SIG-M5 treated with dmso at 0.1 percent for 504 hours (cell line): ENCODE measurements at regions not wholly inside any gene's neighbourhood (a gene's known extent, or its start where the extent isn't known, plus 50 kb on each side); places are given as distances from the start of the nearest gene placed in this dataset.

Experiments
- DNase-seq: peaks from one replicate; lab custom pipeline; 2025; ENCODE audit not compliant: unreplicated experiment; lab: John Stamatoyannopoulos, UW

- DNase-seq, result no peak
Measured at GRCh38 chr3:18051306-18051705, 308.9 kb upstream of the TBC1D5 start.

GRCh38 chr3:18049096-18049495, 306.7 kb upstream of the TBC1D5 start:
- DNase-seq, result no peak

- DNase-seq, result no peak
Measured at GRCh38 chr3:18047052-18047451, 304.6 kb upstream of the TBC1D5 start.

GRCh38 chr3:18046131-18046915, 303.9 kb upstream of the TBC1D5 start:
- DNase-seq, result peak; percentile 97

DNA sequence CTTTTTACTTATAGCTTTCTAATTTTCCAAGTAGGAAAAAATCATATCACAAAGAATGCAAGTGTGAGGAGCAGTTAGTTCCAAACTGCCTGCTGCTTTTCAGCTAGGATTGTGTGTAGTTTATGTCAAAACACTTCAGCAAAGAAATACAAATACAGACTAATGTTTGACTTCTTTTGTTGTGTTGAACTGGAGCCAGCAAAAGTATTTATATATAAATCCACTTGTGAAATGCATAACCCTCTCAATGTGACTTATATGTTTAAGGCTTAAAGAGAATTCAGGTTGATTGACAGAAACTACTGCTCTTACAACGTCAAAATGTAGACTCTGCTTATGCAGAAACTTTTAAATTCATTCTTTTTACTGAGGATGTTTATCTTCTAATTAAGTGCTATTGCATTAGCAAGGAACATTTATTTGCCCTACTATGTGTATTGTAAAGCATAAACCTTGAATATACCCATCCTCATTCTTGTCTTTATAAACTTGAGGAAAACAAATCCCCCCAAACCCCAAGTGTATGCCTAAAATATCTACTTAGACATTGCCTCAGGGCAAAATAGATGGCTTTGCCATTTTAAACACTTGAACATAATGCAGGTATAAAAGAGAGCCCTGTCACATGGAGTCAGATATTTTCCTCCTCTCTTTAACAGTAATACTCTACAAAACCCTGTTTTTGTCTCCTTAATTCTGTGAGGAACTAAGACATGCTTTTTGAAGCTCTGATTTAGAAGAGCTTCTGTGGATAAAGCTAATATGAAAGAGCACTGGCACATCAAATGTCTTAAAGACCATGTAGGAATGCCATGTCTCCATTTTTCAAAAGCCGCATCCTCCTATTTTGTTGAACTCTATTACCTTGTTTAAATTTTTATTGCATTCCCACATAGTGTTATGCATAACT, 302.8 kb upstream of the TBC1D5 start:
- DNase-seq, result no peak

DNA sequence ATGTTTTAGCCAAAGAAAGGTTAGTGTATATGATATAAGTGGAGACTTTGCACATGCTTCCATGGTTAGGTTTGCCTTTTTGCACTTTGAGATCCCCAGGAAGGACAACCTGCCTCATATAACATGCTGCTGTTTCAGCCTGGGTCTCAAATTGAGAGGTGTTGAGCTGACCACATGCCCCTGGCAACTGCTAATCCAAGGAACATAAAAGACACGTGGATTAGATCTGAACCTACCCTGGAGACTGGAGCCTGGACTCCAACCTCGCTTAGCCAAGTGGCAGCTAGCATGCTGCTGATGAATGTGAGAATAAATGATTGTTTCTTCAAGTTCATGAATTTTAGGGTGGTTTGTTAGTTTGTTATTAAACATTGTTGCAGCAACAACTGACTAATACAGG, 301.8 kb upstream of the TBC1D5 start:
- no peak for DNase-seq

GRCh38 chr3:18036450-18036815, 294.0 kb upstream of the TBC1D5 start:
- no peak for DNase-seq

- DNase-seq, result no peak
Measured at GRCh38 chr3:18035641-18036449, 293.4 kb upstream of the TBC1D5 start.

- no peak for DNase-seq
Measured at GRCh38 chr3:18033581-18034108, 291.2 kb upstream of the TBC1D5 start.

DNA sequence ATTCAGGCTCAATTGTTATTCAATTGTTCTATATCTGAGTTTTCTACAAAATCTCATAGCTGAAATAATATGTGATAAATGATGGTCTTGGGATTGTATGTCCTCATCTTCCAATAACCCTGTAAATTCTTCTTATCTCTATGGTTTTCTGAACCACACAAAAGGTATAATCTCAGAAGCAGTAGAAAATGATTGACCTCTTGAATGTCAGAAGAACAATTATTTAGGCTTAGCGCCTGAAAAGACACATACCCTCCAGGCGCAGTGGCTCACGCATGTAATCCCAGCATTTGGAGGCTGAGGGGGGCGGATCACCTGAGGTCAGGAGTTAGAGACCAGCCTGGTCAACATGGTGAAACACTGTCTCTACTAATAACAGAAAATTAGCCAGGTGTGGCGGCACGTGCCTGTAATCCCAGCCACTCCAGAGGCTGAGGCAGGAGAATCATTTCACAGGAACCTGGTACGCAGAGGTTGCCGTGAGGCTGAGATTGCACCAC, 288.0 kb upstream of the TBC1D5 start:
- DNase-seq, result no peak

DNA sequence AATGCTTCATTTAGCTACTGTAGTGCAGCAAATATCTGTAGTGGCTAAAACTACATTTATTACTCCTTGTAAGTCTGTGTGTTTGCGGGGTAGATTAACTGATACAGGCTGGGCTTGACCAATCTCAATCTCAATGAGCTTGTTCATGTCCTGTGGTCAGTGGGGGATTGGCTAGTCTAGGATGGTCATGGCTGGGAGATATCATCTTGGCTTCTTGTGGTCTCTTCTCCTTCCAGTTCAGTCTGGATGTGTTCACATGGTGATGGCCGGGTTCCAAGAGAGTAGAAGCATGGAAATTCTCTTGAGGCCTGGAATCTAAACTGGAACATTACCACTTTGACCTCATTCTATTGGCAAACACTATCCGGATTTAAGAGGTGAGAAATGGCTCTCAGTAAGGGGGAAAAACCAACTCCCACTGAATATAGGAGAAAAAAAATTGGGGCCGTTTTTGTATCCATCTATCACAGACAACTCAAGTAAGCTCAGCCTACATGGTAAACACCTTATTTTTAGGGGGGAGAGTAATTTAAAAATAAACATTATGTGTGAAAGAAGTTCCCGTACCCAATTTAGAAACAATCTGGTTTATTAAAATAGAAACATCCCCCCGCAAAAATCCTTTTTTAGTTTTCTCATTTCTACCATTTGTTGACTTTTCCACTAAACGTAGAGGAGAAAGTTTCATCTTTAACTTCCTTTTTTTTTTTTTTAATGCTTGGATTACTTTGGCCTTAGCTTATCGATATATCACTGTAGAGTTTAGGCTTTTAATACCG, 284.9 kb upstream of the TBC1D5 start:
- DNase-seq, result no peak

GRCh38 chr3:18024715-18025114, 282.3 kb upstream of the TBC1D5 start:
- no peak for DNase-seq

DNA sequence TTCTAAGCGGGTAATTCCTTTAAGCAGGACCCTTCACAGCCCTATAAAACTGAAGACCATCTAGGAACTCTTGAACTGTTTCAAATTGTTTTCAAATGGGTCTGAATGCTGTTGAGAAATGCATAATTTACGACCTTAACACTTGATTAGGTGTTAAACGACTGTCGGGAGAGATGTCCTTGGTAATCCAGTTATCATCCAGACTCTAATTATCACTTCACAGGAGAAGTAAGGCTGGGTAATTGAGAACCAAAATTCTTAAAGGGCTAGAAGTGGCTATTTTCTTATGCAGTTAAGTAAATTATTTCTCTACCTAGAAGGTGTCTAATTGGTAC, 276.7 kb upstream of the TBC1D5 start:
- DNase-seq, result no peak

DNA sequence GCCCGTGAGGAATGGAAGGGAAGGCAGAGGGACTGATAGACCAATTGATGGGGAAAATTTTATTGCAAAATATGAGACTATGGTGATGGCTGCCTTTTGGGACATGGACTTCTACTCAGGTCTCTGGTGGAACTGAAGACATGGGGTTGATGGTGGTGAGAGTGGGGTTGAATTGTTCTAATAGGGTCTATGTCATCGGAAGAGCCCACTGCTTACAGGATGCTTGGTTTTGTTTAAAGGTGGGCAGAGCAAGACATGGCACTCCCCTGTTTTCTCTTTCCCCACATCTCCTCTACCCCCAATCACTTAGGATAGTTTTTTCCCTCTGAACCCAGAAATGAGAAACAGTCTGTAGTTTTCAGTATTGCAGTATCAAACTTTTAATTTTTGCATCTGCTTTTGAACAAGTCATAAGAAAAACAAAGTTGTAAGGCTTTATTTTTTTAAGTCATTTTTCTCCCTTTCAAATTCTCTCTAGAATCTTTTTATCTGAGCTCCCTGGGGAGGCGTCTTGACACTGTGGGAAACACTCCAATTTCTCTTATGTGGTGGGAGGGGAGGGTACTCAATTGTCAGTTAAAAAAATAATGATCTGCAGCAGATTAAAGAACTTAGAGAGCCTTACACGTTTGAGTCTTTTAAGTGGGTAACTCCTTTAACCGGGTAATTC, 276.2 kb upstream of the TBC1D5 start:
- DNase-seq, result no peak

GRCh38 chr3:18016366-18016765, 273.9 kb upstream of the TBC1D5 start:
- no peak for DNase-seq

DNA sequence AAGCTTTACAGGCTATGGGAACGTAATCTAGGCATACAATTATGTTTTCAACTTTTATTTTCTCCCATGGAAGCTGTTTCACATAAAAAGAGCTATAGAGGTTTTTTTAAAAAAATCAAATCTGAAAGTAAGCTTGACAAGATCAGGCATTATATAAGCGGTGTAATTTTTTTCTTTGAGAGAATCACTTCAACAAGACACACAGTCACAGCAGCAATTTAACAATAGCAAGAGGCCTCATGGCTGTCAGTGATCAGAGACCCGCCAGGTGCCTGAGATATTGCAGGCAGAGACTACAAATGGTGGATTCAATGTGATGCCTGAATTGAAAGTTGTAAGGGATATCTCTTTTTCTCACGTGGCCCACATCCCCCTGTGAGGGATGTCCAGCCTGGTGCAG, 270.5 kb upstream of the TBC1D5 start:
- no peak for DNase-seq

- no peak for DNase-seq
Measured at GRCh38 chr3:18012436-18012835, 270.0 kb upstream of the TBC1D5 start.

- no peak for DNase-seq
Measured at GRCh38 chr3:18011387-18011786, 269.0 kb upstream of the TBC1D5 start.

- DNase-seq, result peak; percentile 60
Measured at GRCh38 chr3:18010001-18010400, 267.6 kb upstream of the TBC1D5 start.
